Activated CD8-positive, alpha-beta memory T cell treated with anti-CD3 and anti-CD28 coated beads, Interleukin-2, amount 50 U/mL, for 24 hours (primary cell): ENCODE measurements at regions not wholly inside any gene's neighbourhood (a gene's known extent, or its start where the extent isn't known, plus 50 kb on each side); places are given as distances from the start of the nearest gene placed in this dataset.

ENCODE experiments used
- DNase-seq: peaks from one replicate; pipeline ENCODE4 v3.0.0-alpha.2; 2020; ENCODE audit errors: extremely low read depth

DNA sequence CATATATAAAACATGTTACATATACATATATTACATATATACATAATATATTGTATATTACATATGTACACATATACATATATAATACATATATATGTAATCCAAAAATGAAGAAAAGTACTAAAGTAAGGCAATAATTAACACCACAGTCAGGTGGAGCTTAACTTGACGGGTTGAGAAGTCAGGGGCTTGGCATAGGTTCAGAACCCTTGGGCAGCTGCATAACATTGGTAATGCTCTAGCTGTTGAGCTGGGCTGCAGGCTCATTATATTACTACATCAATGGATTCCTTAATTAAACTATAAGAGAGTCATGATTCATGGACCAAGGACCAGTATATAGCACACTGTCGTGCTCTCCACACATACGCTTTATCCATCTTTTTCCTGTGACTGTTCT, 435.2 kb upstream of the ADAMTS16 start:
- DNase-seq, result no peak

DNA sequence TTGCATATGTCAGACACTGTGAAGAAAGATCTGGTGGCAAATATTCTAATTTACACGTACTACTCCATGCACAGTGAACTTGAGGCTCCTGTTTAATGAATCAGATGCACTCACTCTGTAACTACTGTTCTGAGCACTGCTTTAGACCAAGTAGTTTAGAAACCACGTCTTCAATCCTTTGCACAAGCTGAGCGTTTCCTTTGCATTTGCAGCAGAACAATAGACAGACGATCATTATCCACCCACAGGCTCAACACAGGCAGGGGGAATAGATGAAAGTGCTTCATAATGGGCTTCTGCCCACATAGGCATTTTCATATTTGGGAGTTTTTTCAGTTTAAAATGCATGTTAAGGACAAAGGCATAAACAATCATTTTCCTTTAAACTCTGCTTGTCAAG, 423.3 kb upstream of the ADAMTS16 start:
- DNase-seq, result no peak

DNA sequence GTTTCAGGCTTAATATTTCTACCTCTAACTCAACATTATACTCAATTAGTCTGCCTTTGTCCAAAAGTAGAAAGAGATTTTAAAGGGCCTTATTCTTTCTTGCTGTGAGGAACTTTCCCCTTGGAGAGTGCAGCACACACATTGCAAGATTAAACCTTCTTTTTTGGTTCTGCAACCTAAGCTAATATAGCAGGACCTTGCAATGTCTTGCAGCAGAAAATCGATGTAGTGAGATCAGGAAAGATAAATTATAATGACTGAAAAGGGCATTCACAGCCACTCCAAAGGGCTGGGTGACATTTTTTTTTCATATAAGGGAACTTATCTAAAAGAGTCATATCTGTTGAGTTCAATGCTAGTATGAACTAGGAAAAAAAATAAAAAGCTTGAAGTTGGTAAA, 422.7 kb upstream of the ADAMTS16 start:
- DNase-seq, result no peak

DNA sequence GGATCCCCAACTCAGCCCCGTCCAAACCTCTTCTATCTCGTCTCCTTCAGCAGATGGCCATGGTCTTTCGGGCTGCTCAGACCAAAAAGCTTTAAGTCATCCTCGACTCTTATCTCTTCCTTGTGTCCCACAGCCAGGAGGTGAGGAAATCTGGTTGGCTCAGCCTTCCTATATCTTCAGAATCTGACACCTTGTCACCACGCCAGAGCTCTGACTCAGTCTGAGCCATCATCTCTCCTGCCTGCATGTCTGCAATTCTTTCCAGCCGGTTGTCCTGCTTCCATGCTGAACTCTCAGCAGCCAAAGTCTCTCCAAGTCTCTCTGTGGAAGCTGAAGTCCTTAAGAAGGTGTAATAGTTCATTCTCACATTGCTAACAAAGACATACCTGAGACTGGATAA, 419.3 kb upstream of the ADAMTS16 start:
- no peak for DNase-seq

DNA sequence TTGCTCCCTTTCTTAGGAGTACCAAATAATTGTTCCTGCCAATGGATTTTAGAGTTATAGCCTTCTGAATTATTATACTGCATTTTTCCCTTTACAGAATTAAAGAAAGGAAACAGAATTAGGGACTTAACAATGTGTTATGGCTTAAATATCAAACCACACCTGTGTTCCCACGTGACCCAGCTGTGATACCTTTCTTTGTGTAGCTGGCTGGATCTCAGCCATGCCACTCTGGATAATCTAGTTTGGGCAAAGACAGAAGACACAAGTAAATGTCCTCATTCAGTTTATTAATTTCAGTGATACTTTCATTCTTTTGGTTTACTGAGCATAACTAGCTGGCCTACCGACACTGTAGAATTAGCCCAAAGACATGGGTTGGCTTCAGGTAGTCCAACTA, 417.2 kb upstream of the ADAMTS16 start:
- no peak for DNase-seq

DNA sequence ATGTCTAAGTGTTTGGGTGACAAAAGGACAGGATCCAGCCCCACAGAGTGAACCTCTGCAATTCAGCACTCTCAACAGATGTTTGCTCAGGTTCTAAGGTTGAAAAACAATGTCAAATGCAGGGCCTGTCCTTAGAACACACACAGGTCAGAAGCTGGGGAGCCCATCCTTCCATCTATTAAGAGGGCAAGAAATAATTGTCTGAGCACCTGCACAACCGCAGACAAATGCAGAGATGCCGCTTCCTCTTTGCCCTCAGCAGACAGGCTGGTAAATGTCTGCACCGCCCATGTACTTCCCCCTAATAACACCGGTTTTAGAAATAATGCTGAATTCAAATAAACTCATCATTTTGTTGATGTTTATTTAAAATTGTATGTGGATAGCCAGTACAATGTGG, 414.5 kb upstream of the ADAMTS16 start:
- no peak for DNase-seq

DNA sequence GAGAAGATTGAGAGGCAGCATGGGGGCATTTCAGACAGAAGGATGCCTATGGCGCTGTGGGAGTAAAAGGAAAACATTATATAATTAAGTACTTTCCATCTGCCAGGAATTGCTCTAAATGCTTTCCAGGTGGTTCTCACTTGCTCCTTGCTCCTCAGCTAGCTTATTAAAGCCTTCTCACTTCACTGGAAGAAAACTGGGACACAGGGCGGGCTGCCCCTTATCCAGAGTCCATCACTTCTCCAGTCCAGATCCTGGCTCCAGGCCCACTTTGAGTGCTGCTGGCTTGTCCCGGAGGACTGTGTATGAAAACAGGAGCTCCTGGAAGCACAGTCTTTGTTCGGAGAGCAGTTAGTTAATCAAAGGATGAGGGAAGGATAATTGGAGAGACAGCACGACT, 409.9 kb upstream of the ADAMTS16 start:
- DNase-seq, result no peak

DNA sequence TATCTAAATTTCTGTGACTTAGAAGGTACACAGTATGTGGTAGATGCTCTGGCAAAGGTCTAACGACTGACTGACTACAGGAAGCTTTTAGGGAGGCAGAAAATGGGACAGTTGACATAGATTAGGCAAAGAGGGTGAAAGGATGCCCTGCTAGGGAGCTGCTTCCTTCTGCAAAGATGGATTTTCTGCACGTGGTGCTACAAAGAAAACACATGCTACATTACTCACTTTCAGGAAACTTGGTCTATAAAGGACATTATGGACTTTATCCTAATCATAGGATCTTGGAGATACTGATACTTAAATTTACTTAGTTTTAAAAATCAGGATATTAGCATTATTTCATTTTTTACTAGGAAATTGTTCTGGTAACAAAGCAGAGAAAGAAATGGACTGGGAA, 405.8 kb upstream of the ADAMTS16 start:
- DNase-seq, result no peak

DNA sequence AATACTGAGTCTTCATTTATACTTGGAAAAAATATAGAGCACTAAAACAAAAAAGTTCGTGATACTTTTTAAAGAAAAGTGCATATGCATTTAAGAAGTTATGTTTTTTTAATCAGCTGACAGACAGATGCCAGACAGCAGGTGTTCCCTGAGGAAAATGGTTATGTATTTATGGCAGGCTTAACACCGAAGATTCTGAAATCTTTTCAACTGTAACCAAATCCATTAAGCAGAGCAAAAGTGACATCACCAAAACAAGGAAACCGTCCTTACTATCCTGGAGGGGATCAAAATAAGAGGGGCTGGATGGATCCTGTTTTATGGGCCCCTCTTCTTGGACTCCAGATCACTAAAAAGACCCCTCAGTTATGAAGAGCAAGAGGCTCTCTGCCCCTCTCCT, 404.9 kb upstream of the ADAMTS16 start:
- DNase-seq, result no peak

DNA sequence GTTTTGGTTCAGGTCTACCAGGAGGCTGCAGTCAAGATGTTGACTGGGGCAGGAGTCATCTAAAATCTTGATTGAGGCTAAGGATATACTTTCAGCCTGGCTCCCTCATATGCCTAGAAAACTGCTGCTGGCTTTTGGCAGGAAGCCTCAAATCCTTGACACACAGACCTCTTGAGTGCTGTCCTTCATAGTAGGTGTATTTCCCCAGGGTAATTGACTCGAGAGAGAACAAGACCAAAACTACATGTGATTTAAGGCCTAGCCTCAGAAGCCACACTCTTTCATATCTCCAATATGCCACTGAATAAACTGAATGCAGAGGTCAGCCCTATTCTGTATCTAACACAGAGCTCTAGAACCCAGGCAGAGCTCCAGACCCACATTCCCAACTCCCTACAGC, 402.3 kb upstream of the ADAMTS16 start:
- DNase-seq, result no peak

DNA sequence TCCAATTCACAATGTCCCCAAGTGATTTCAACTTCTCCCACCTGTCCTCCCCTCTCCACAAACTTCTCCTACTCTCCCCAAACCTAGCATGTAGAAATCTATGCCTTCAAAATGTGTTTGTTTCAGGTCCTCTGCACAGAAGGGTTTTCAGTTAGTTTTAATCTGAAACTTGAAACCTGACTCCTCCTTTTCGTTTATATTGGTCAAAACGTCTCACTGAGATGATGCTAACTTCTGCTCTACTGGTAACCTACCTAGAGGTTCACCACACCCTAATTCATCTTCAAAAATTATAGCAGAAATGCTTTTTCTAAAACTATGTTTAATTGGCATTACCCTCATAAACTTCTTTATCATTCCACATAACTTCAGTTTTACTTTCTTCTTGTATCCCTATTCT, 401.8 kb upstream of the ADAMTS16 start:
- no peak for DNase-seq

DNA sequence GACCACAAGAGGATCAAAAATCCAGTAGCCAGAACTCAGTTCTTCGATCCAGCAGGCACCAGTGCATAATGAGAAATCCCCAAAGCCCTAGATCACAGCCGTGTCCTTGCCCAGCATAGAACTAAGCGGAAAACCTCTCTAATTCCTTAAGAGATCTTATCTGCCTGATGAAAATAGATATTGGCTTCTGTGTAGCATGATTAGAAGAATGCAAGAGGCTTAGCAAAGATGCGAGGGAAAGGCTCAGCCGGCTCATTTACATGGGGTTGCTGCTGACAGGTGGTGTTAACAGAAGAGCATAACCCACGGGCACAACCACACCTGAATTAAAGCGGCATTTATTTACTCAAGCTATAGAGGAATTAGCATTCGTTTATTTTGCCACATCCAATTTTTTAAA, 400.0 kb upstream of the ADAMTS16 start:
- no peak for DNase-seq

DNA sequence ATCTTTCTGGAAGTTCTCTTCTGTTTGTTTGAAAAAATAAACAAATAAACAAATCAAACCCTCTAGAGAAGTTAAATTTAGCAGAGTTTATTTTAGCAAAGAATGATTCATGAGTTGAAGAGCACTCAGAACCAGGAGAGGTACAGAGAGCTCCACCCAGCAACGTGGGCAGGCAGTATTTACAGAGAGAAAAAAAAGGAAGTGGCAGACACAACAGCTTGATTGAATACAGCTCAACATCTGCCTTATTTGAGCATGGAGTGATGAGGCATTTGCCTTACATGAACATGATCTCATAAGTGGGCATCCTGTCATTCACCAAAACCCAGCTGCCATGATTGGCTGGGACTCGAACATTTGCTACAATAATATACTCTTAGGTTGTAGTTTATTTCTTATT, 381.6 kb upstream of the ADAMTS16 start:
- DNase-seq, result no peak

DNA sequence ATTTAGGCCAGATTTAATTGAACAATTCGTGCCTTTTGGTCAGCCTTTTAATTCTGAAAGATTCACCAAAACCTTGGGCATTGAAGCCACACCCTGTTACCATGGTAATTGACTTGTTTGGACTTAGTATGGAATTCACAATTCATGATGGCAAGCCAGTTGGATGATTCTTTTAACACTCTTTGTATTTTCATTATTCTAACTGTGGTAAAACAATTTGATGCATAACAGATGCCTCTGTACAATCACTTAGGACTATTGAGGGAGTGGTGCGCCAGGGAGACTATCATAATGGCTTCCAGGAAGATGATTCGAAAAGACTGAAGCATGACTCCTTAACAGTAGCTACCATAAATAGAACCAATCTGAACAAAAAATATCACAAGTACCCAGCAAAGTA, 381.1 kb upstream of the ADAMTS16 start:
- no peak for DNase-seq

DNA sequence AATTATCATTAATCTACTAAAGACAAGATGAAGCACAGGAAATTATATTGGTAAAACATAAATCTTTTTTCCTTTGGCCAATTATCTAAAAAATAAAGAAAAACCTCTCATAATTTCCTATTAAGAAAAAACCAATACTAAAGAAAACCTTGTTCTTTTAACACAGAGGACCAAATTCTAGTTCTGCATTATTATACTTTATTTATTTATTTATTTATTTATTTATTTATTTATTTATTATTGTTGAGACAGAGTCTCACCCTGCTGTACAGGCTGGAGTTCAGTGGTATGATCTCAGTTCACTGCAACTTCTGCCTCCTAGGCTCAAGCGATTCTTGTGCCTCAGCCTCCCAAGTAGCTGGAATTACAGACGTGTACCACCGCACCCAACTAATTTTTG, 377.8 kb upstream of the ADAMTS16 start:
- no peak for DNase-seq

DNA sequence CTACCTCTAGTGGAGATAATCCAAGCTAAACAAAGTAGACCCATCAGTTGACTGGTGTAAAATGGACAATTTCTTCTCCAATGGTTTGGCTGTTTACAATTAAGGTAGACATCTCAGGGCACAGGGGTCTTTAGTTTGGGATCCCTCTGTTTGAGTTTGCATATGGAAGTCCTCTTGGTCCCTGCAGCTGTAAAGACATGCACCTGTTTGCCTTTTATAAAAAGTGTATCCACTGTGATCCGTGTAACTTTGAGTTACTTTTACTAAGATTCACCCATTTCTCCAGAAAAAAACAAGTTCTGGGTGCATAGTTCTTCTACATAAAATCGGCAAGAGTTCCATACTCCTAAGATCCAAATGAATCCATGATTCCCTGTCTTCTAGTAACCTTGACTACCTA, 374.7 kb upstream of the ADAMTS16 start:
- no peak for DNase-seq

DNA sequence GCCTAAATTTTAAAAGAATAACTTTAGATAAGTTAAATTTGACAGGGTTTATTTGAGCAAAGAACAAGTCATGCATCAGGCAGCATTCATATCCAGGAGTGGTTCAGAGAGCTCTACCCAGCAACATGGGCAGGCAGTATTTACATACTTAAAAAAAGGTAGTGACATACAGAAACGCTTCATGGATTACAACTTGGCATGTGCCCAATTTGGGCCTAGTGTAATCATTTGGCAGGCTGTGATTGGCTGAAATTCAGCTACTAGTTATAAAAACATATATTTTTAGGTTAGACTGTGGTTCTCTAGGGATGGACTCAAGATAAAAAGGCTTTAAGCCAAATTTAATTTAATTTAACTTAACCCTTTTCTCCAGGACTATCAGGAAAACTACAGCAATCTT, 374.0 kb upstream of the ADAMTS16 start:
- no peak for DNase-seq

DNA sequence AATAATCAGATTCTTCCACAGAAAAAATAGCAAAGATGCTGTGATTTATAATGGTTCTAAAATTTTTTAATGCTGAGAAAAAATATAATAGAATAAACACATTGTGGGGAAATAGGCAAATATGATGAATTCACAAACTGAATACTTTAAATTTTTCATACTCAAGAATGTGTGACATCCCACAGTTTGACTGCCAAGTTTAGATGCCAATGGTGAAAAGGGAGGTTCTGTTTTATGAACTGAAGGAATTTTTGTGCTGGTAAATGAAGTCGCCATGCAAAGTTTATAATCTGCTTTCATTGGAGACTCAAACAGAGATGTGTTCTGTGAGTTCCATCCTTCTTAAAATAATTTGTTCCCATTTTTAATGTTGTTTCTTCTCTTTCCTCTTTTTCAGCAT, 367.5 kb upstream of the ADAMTS16 start:
- DNase-seq, result no peak

DNA sequence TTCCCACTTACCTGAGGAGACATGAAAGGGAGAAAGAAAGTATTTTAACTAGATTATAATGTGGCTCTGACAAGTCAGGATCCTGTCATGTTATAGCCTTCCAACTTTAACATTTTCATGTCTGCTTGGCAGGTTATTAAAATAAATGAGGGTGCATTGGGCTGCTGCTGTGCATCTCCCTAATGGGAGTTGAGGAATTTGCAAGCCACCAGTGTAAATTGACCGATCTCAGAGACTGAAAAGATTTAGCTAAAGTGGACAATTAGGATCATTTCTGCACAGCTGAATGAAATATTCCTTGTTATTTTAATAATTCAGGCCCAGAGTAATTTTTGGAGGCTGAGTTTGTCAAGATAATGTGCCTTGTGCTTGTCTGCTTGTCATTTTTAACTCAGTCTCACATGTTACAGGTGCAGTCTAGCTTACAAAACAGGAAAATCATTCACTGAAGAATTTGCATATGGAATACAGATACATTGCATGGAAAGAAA, 366.3 kb upstream of the ADAMTS16 start:
- no peak for DNase-seq

DNA sequence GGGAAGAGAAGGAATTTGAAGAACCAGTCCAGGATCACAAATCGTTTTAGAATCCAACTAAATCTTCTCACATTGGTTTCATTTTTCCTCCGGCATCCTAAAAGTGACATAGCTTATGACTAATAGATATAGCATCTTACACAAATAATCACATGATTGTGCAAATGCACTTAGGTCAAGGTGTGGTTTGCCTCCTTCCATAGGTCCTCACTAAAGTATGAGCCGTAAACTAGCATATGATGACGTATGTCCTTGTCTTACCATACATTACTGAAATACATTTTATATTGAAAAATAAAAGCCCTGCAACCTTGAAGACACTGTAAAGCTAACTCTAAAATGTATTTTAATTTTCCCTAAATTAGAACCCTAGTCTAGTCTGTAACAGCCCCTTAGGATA, 362.7 kb upstream of the ADAMTS16 start:
- no peak for DNase-seq

DNA sequence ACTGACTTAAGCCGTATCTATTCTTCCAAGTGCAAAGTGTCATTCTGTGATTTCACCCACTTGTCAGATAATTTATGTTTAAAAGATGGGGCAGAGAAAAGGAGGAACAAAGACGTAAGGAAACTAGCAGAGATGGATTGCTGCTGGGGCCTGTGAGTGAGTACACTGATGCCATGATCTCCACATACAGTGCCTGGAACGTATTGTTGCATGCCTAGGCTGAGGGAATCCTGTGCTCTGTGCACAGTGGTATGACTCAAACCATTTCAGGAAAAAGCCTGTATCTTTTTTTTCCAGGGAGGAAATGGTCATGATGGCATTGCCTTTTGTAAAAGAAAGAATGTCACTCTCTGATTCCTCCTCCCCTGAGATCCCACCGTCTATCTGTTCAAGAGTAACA, 359.5 kb upstream of the ADAMTS16 start:
- no peak for DNase-seq

DNA sequence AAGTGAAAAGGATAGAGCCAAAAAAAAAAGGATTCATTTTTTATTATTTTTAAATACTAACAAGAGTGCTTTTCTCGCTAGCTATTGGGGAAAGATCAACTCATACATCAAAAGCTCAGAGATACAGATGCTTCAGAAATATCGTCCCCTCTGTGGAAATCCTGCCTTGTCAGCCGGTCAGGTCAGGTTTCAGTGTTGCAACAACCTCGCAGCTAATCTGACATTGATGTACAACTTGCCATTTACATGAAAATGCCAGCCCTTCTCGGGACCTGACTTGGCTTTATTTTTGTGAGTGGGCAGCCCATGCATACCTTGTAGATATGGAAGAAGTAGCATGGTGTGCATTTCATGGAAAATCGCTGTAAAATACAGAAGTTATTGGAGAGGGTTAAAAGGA, 358.8 kb upstream of the ADAMTS16 start:
- no peak for DNase-seq

DNA sequence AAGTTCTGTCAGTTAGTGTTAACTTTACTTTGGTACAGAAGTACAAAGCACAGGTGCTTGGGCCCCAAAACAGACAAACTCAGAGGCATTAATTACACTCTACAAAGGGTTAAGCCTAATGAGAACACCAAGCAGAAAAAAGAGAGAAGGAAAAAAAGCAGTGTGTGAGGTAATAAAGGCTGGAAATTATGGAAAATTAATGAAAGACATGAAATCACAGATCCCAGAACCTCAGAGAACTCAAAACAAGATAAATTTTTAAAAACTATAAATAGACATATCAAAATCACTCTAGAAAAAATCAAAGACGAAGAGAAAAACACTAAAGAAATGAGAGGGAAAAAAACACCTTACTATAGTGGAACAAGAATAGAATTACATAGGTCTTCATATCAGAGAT, 354.2 kb upstream of the ADAMTS16 start:
- DNase-seq, result no peak

DNA sequence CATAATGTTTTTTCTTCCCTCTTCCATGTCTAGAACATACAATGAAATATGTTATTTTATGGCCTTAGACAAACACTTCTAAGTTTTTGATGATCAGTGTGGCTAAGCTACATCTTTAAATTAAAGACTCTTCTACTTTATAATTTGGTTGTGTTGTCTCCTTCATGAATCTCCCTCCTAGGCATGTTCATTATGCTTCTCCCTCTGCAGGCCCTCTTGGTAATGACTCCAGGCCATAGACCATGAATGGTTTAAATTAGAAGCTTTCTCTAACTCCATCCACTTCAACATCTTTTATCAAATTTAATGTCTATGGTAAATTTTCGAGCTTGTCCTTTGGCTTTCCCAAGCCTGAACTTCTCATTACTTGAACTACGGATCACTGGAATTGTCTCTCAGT, 342.7 kb upstream of the ADAMTS16 start:
- DNase-seq, result no peak

DNA sequence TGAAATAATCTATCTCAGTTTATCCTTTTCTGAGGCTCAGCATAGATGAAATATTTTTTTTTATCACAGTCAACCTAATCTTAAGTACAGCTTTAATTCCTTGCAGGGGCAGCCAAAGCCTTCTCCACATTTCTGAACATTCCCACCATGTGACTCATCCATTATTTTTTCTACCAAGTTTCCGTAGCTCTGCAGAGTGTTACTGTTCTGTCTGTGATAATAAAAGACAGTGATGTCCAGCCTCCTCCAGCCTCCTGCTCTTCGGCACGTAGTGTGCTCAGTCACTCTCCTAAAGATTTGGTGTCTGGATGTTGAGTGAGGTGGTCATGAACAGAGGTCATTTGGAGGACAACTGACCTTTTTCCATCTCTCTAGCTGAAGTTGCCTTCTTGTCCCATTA, 338.1 kb upstream of the ADAMTS16 start:
- DNase-seq, result no peak
